ACHN (cell line): ENCODE measurements at regions not wholly inside any gene's neighbourhood (a gene's known extent, or its start where the extent isn't known, plus 50 kb on each side); places are given as distances from the start of the nearest gene placed in this dataset.

ENCODE experiments used
- DNase-seq: peaks from one replicate; pipeline ENCODE4 v3.0.0-alpha.2; 2015
- in situ Hi-C: cut with HindIII; loops from 2 replicates; pipeline ENCODE4 v1.10.0; 2017; ENCODE audit warnings: low sequenced_read_pairs, low pct_ligation_motif_present, low pct_unique_long_range_greater_than_20kb

DNA sequence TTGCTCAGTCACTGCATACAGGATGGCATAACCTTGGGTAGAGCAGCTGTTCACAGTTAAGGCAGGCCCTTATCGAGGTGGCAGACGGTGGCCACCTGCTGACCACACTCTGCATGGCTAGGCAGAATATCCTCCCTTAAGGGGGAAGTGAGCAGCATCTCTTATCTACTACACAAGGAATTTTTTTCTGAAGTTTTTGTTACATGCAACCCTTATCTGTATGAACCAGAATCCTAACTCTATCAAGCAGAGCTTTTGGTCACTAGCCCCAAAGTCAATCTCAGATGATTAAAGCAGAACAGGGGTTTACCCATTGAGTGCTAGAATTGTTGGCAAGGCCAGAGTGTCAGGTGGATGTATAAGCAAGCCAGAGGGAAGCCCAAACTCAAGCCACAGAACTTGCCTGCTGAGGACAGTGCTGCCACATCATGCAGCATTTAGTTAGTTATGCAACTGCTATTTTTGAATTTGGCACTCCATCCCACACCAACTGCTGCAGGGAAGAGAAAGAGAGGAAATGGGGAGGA, 192.8 kb downstream of the TBX5 start:
- in situ Hi-C loops: no loop called here
- no peak for DNase-seq

- in situ Hi-C loops: no loop called here
- no peak for DNase-seq
These were observed 196.1 kb downstream of the TBX5 start for GRCh38 chr12:114209861-114210260.

GRCh38 chr12:114206525-114206924, 199.4 kb downstream of the TBX5 start:
- no peak for DNase-seq
- in situ Hi-C loops: no loop called here

DNA sequence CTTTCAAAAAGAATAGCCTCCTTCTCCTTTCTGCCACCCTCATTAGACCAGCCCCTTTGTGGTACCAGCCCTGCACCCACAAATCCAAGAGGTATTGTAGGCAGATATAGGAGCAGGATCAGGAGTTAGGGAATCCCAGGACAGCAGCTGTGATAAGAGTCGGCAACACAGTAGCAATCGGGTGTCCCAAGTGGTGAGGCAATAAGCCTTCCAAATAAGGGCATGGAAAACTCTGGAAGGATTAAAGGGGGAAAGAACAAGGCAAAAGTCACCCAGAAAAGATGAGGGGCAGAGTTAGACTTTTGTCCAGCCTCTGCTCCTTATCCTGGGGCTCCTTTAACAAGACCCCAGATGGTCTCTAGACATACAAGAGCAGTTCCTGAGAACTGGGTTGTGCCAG, 204.2 kb downstream of the TBX5 start:
- DNase-seq: no peak
- in situ Hi-C loops: no loop called here

DNA sequence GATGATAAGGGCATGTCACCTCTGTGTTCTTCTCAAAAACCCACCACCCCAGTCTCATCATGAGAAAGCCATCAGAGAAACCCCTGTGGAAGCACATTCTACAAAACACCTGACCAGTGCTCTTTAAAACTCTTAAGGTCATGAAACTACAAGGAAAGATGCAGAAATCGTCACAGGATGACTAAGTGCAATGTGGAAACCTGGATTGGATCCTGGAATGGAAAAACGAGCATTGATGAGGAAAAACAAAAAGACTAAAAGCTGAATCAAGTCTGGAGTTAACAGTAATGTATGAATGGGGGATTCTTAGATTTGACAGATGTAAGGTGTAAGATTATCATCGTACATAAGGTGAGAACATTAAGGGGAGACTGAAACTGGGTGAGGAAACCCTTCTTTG, 211.0 kb downstream of the TBX5 start:
- no peak for DNase-seq
- in situ Hi-C loops: no loop called here

- in situ Hi-C loops: no loop called here
- DNase-seq: no peak
These were observed 211.9 kb downstream of the TBX5 start for GRCh38 chr12:114194066-114194465.

- in situ Hi-C loops: no loop called here
- DNase-seq: no peak
These were observed 212.5 kb downstream of the TBX5 start for GRCh38 chr12:114193474-114193873.

- no peak for DNase-seq
- in situ Hi-C loops: no loop called here
These were observed 213.4 kb downstream of the TBX5 start for GRCh38 chr12:114192549-114192948.

- no peak for DNase-seq
- in situ Hi-C loops: no loop called here
These were observed 213.9 kb downstream of the TBX5 start for GRCh38 chr12:114192013-114192412.

- in situ Hi-C loops: no loop called here
- DNase-seq: no peak
These were observed 214.4 kb downstream of the TBX5 start for GRCh38 chr12:114191581-114191980.

DNA sequence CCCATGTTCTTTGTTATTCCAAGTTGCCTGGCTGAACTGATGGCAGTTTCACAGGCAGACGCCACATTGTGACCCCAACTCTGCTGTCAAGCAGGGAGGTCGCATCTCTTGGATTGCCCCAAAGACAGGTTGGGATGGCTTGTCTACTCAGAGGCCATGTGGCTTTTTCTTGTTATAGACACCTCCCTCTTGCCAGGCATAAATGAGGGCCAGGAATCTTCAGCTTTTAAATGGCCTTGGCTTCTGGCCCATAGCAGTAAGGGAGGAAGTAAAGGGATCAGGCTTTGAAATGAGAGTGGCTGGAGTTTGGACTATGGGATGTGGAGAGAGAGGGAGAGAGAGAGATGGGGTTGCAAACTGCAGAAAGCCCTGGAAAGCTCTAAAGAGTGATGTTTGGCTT, 215.0 kb downstream of the TBX5 start:
- in situ Hi-C loops: no loop called here
- DNase-seq: no peak

- no peak for DNase-seq
- in situ Hi-C loops: no loop called here
These were observed 216.7 kb downstream of the TBX5 start for GRCh38 chr12:114189266-114189665.

DNA sequence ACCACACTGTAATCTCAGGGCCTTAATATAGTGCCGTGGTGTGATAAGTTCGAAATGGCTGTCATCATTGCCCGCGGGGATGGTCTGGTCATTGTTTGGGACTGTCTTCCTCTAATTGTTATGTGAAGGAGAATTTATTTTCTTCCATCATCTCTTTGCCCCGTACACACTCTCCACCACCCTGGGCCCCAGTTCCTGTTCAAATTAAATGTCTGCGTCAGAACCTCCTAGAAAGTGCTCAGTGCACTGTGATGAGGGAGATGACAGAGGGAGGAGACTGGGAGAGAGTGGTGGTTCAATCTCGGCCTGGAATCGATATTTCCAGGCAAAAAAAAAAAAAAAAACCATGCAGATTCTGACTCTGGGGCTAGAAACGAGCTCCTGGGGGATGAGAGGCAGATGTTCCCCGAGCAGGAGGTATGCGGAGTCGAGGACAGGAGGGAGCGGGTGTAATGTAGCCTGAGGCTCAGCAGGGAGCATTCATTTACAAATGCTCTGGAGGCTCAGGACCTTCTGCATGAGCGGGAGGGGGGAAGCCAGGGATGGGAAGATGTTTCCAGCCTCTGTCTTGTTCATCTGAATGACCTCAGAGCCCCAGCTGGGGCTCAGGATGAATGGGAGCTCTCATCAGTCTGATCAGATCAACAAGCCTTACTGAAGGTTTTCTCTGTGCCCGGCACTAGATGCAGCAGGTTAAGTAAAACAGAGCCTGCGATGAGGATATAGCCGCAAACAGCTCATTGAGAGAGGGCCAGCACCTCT, 219.5 kb downstream of the TBX5 start:
- DNase-seq: no peak
- in situ Hi-C loops: no loop called here

GRCh38 chr12:114185036-114185435, 218.9 kb upstream of the RBM19 start:
- in situ Hi-C loops: no loop called here
- no peak for DNase-seq

DNA sequence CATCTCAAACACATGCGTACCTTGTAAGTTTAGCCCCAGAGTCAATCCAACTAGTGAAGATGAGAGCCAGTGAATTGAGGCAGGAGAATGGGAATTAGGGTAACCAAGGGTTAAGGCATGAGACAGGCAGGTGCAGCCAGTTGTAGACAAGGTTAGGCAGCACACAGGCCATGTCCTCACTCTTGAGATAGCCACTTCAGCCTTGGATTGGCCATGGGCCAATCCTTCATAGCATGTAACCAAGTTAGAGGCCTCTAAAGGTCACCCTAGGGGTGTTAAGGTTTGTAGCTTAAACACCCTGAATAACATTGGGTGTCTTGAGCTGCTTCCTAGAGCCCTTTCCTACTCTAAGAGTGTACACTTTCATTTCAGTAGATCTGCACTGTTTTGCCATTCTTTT, 208.2 kb upstream of the RBM19 start:
- DNase-seq: no peak
- in situ Hi-C loops: no loop called here

GRCh38 chr12:114172135-114172534, 206.0 kb upstream of the RBM19 start:
- no peak for DNase-seq
- in situ Hi-C loops: no loop called here

GRCh38 chr12:114168061-114168460, 201.9 kb upstream of the RBM19 start:
- in situ Hi-C loops: no loop called here
- no peak for DNase-seq

GRCh38 chr12:114167431-114167830, 201.3 kb upstream of the RBM19 start:
- DNase-seq: no peak
- in situ Hi-C loops: no loop called here

GRCh38 chr12:114166362-114166761, 200.2 kb upstream of the RBM19 start:
- in situ Hi-C loops: no loop called here
- peak; percentile 55 for DNase-seq

GRCh38 chr12:114165921-114166320, 199.8 kb upstream of the RBM19 start:
- in situ Hi-C loops: no loop called here
- DNase-seq: no peak
